Activated effector memory CD4-positive, alpha-beta T cell treated with anti-CD3 and anti-CD28 coated beads, Interleukin-2, amount 50 U/mL, for 16 hours (primary cell): ENCODE measurements at regions not wholly inside any gene's neighbourhood (a gene's known extent, or its start where the extent isn't known, plus 50 kb on each side); places are given as distances from the start of the nearest gene placed in this dataset.

ENCODE experiments used
- DNase-seq: peaks from one replicate; pipeline ENCODE4 v3.0.0-alpha.2; 2020

DNA sequence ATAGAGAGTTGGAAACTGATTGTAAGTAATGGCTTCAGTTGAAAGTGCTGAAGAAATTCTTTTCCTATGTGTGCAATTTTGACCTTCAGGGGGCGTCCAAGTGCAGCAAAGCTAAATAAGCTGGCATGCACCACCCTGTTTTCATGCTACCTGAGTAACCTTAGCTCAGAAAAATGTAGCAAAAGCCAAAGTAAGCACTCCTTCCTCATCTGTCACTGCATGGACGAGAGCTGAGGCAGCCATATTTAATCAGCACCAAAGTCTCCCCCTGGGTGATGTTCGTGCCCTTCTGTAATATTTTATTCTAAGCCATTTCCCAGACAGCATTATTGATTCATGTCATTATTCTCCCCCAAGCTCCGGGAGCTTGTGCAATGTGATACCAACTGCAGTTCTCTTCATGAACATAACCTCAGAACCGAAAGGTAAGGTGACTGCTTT lies 123.1 kb downstream of the RPS12 start:
- DNase-seq = no peak

DNA sequence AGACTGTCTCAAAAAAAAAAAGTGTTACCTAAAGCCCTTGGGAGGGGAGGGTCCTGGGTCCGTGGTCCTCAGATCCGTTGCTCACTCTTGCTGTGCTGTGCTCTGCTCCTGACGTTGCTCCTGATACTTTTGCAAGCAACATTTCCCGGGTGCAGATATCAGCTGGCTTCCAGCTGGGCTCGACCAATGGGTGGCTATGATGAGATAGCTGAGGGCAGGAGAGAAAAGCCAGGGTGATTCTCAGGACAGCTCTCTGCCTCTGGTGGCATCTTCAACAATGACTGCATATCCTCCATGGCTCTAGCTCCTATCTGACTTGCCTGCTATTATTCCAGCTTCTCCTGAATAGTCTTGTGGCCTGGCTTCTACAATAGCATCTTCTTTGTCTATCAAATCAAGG lies 134.5 kb downstream of the RPS12 start:
- DNase-seq = no peak

DNA sequence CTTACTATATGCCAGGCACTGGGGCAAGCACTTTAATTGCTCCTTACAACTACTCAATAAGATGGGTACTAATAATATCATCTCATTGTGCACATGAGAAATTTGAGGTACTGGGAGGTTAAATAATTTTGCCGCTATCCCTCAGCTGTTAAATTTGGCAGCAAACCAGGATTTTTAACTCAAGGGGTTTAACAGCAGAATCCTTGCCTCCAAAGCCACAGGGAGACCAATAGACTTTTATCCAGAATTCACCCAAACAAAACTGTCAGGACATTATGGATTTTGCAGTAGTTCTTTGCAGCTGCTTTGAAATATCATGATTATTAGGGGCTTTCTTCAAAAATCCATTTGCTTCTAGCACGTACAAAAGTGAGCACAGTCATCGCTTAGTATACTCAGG lies 136.2 kb downstream of the RPS12 start:
- no peak for DNase-seq

DNA sequence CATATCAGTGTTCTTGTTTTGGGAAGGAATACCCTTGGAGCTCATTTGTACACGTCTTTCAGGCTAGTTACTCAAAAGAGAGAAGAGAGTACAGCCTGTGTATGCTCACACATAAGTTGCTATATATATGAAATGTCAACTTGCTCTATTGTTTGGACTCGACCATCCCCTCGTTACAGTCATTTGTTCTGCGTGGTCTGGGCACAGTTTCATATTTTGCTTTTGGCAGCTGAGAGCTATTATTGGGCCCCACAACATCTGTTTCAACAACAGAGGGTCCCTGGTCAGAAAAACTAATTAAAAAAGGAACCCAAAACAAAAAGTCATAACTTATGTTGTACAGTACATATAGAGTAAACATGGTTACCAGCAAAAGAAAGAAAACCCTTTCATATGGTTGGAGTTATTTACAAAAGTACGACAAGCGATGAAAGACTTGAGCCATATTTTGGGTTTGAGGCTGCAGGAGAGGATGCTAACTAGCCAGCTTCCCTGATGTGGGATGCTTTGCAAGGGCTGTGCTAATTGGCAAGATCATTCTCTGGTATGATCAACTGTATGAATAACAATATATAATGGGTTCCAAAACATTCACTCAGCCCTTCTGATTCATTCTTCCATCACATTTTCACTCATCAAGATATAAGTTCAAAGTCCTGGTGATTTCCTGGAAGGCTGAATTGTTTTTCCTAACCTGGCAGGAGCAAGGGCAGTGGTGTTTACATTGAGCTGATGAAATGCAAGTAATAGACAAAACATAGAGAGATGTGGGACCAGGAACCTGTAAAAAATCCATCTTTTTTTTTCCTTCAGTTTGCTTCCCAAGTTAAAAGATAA lies 137.9 kb downstream of the RPS12 start:
- no peak for DNase-seq

- no peak for DNase-seq
These were observed 138.6 kb downstream of the RPS12 start for GRCh38 chr6:132952986-132953385.

GRCh38 chr6:132954222-132954621 lies 139.9 kb downstream of the RPS12 start:
- no peak for DNase-seq

GRCh38 chr6:132954936-132955335 lies 140.6 kb downstream of the RPS12 start:
- DNase-seq = no peak

- no peak for DNase-seq
These were observed 145.4 kb downstream of the RPS12 start for GRCh38 chr6:132959639-132960326.

GRCh38 chr6:132960720-132961119 lies 146.4 kb downstream of the RPS12 start:
- no peak for DNase-seq

GRCh38 chr6:132961122-132961521 lies 146.8 kb downstream of the RPS12 start:
- DNase-seq = no peak

- no peak for DNase-seq
These were observed 147.2 kb downstream of the RPS12 start for GRCh38 chr6:132961610-132962009.

- peak; percentile 79 for DNase-seq
These were observed 148.8 kb downstream of the RPS12 start for GRCh38 chr6:132962936-132963868.

GRCh38 chr6:132964101-132964867 lies 149.9 kb downstream of the RPS12 start:
- DNase-seq = no peak

DNA sequence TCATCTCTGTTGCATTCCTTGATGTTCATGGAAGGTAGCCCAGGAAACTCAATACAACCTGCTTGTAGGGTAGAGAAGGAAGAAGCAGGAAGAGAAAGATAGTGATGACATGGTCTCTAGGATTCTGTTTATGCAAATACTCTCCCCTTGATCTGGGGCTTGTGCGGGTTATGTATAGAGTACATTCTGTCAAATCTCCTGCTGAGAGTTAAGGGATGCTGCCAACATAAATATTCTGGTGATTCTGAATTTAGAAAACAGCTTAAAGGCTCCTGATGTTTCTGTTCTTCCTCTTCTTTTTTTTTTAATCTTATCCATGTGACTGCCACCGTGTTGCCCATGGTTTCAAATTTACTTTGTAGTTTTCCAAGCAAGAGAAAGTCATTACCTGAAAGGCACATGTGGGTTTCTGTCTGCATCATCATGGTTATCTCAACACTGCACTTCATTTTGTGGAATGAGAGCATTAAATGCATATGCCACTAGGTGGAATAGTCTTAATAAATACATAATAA lies 150.6 kb downstream of the RPS12 start:
- no peak for DNase-seq

- DNase-seq = no peak
These were observed 153.5 kb downstream of the RPS12 start for GRCh38 chr6:132967871-132968270.

DNA sequence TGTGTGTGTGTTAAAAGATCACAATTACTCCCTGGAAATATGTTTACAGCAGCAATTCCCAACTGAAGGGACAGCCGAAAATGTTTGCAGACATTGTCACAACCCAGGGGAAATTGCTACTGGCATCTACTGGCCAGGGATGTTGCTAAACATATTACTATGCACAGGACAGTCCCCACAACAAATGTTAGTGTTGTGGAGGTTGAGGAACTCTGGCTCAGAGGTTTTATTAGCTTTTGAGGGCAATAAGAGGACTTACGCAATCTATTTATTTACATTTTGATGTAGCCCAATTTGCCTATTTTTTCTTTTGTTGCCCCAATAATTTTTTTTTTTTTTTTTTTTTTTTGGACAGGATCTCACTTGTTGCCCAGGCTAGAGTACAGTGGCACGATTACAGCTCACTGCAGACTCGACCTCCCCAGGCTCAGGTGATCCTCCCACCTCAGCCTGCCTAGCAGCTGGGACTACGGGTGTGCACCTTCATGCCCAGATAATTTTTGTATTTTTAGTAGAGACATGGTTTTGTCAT lies 154.1 kb downstream of the RPS12 start:
- no peak for DNase-seq

DNA sequence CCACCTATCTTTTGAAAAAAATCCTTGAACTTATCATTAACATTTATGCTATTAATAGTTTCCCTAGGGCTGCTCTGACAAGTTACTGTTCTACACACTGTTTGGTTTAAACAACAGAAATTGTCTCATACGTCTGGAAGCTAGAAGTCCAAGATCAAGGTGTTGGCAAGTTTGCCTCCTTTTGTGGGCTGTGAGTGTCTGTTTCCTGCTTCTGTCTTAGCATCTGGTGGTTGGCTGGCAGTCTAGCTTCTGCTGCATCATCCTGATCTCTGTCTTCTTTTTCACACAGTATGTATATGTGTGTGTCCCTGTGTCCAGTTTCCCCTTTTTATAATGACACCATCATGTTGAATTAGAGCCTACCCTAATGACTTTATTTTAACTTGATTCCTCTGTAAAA lies 154.8 kb downstream of the RPS12 start:
- no peak for DNase-seq

DNA sequence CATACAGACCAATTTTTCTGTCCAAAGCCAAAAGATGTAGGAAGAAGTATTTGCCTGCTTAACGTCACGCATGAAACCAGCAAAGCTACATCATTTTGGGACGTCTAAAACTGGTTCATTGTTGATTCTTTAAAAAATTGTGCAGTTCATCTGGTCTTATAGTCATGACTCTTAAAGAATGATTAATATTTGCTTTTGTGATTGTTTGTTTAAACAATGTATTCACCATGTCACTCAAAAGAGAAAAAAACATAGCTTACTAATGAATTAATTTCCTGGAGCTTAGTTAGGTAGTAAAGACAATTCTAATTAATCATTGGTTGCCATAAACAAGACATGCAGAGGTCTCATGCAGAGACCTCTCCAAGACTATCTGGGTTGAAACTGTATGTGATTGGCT lies 157.3 kb downstream of the RPS12 start:
- no peak for DNase-seq

- no peak for DNase-seq
These were observed 157.9 kb downstream of the RPS12 start for GRCh38 chr6:132972254-132972653.

DNA sequence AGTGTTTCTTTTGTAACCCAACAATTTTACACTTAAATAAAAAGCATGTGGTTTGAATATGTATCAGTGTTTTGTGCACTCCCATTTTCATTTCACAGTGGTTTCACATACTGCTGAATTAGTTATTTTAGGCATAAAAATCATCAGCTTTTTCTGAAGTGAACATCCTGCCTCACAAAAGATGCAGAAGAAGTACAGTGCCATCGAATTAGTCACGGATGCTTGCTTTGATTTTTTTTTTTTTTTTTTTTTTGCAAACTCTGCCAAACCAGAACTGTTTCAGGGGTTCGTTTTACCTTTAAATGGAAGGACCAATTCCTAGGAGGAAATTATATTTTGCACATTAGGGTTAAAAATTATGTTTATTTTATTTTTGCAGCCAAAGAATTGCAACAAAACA lies 158.6 kb downstream of the RPS12 start:
- no peak for DNase-seq

DNA sequence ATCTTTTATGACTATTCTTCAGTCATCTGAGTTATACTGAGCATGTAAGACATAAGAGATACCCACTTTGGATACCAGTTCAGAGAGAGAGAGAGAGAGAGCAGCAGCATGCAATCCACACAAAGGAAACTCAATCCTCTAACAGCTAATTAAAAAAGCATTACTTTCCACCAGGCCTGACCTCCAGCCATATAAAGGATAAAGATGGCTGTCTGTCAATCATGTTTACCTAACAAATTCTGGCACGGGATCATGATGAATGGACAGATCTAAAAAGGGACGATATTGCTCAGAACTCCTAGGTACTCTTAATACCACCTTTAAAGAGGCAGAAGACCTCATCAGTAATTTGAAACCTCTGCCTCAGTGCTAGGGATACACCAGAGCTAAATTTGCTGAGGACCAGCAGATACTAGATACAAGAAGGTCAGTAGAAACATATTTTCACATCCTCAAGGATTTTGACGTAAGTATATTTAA lies 159.2 kb downstream of the RPS12 start:
- no peak for DNase-seq

DNA sequence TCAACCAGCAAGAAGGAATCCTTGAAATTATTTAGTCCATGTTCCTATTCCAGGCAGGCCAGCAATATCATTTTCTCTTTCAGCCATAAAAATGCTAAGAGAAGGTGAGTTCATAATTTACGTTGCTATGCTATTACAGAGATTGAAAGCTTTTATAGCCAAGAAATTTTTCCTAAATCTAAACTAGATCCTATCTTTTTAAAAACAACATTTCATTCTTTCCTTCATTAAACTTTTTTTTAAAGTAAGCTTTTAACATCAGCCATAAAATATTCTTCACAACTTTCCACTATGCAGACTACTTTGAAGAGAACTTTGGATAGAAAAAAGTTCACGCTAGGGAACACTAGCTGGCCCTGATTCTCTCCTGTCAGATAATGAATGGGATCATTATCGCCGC lies 159.8 kb downstream of the RPS12 start:
- no peak for DNase-seq
